ENCODE measurements at regions not wholly inside any gene's neighbourhood (a gene's known extent, or its start where the extent isn't known, plus 50 kb on each side); places are given as distances from the start of the nearest gene placed in this dataset.

- CTCF ChIA-PET, result no interaction called here
- POLR2A ChIA-PET, result no interaction called here
- no peak for TF ChIP-seq CTCF (IDR thresholded peaks at IDR 0.05; ENCODE audit: control extremely low read depth, extremely low read depth, low read depth, missing control alignments)
- no peak for DNase-seq (ENCODE audit: extremely low spot score)
These were observed 366.9 kb upstream of the GALNT5 start for GRCh38 chr2:156890529-156891148.

GRCh38 chr2:156891609-156892008, 365.9 kb upstream of the GALNT5 start:
- ChIA-PET POLR2A (no interaction called here), CTCF (no interaction called here)
- TF ChIP-seq CTCF (IDR thresholded peaks at IDR 0.05; ENCODE audit: control extremely low read depth, extremely low read depth, low read depth, missing control alignments), result no peak
- no peak for DNase-seq (ENCODE audit: extremely low spot score)

DNA sequence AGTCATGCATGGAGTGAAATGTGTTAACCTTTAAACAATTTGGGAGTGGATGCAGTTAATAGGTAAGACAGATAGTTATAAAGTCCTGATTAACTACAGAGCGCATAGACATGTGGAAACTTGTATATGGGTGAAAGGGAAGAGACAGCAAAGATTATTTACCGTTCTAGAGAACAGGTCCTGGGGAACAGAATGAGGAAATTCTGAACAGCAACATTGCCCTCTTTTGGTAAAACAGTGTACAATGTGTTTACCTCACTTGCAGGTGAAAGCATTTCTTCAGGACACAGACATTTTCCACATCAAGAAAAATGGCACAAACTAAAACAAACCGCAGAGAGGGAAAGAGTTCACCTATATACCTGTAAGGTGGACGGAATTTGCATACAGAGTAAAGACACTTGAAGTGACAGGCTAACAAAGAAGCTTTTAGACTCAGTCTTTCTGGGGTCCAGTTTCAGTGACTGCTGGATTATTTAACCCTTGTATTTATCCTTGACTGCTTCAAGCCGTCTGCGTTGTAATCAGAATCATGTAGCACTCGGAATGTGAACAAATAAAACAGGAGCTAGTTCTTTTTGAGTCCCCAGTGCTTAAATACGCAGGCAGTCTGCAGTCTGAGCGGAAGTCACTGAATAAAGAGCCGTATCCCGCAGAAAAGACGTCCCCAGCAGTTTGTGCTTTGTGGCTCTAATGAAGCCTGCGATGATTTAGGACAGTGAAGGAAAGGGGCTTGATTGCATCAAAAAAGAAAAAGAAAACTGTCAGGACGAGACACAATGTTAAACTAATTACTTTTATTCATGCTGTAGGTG, 364.8 kb upstream of the GALNT5 start:
- ChIA-PET CTCF (interaction anchor here (1.2 kb wide), 1 partner anchor 1515 kb away, joined by 3 read pairs; no protein-coding TSS in a partner anchor), POLR2A (no interaction called here)
- peak; percentile 2 for DNase-seq (ENCODE audit: extremely low spot score)
- peak; percentile 57 for TF ChIP-seq CTCF (IDR thresholded peaks at IDR 0.05; ENCODE audit: control extremely low read depth, extremely low read depth, low read depth, missing control alignments)

DNA sequence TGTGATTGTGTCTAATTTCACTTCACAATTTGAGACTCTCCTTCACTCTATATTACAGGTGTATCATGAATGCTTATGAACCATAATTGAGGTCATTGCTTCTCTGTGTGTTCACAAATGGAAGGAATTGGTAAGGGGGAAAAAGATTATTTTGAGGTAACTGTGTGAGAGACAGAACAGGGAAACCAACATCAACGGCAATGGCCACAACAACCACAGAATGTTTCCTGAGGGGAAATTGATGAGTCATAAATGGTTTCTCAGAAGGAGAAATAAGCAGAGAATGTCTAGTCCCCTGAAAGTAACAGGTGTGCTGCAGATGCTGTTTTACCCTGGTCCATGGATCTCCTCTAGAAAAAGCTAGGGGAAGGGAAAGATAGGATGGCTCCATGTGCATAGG, 361.2 kb upstream of the GALNT5 start:
- ChIA-PET POLR2A (no interaction called here), CTCF (no interaction called here)
- TF ChIP-seq CTCF (IDR thresholded peaks at IDR 0.05; ENCODE audit: control extremely low read depth, extremely low read depth, low read depth, missing control alignments), result no peak
- DNase-seq (ENCODE audit: extremely low spot score), result peak; percentile 2

DNA sequence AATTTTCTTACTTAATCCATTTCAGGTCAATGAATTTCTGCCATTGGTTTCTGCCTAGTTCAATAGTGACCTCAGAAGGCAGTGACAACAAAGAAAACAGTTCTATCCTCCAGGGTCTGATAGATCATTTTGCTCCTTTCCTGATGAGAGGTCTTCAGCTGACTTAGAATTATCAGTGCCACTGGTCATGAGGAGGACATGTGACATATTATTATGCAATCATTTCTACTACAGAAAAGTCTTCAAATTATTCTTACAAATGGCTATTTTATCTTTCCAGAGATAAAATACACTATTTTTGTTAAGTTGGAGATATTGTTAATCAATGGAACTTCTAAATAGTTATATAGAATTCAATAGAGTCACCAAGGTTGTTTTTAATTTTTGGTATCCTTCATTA, 360.0 kb upstream of the GALNT5 start:
- TF ChIP-seq CTCF (IDR thresholded peaks at IDR 0.05; ENCODE audit: control extremely low read depth, extremely low read depth, low read depth, missing control alignments), result no peak
- DNase-seq (ENCODE audit: extremely low spot score), result no peak
- CTCF ChIA-PET, result interaction anchor here (1.2 kb wide), 1 partner anchor 296 kb away, joined by 3 read pairs; no protein-coding TSS in a partner anchor
- POLR2A ChIA-PET, result no interaction called here

DNA sequence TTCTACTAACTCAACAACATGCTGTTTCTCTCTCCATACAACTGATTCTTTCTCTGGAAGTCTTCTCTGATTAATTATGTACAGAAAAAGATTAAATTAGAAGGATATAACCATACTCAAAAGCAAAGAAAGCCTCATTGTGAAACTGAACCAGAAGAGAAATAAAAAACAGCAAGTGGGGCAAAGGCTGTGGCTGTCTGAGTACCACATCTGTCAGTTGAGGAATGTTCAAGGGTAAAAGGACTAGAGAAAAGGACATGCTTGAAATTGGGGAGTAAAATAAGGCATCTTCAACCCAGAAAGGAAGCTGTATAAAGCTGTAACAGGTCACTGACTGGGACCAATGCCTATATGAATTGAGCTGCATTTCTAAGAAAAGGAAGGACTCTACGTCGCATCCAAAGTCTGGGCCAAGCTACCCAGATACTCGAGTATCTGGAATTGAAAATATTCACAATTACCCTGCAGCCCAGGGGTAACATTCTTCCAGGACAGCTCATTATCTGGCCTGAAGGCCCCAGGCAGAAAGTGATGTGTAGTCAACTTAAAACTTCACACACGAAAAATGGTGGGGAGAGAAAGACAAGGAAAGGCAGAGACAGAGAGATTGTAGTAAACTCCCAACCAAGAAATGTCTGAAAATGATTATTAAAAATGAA, 356.0 kb upstream of the GALNT5 start:
- no peak for TF ChIP-seq CTCF (IDR thresholded peaks at IDR 0.05; ENCODE audit: control extremely low read depth, extremely low read depth, low read depth, missing control alignments)
- ChIA-PET POLR2A (no interaction called here), CTCF (interaction anchor here (1.2 kb wide), 1 partner anchor 30 kb away, joined by 3 read pairs; no protein-coding TSS in a partner anchor)
- no peak for DNase-seq (ENCODE audit: extremely low spot score)
